Activated CD4-positive, CD25-positive, alpha-beta regulatory T cell treated with anti-CD3 and anti-CD28 coated beads, Interleukin-2, amount 50 U/mL, for 16 hours (primary cell): ENCODE measurements at regions not wholly inside any gene's neighbourhood (a gene's known extent, or its start where the extent isn't known, plus 50 kb on each side); places are given as distances from the start of the nearest gene placed in this dataset.
"Not testable (repeated sequence)": the region's sequence is repeated elsewhere in the genome, so short reads cannot be mapped to it uniquely, and the experiment has no call there.

ENCODE experiments used
- DNase-seq: peaks from one replicate; pipeline ENCODE4 v3.0.0-alpha.2; 2020; ENCODE audit warnings: low read depth, low spot score

DNA sequence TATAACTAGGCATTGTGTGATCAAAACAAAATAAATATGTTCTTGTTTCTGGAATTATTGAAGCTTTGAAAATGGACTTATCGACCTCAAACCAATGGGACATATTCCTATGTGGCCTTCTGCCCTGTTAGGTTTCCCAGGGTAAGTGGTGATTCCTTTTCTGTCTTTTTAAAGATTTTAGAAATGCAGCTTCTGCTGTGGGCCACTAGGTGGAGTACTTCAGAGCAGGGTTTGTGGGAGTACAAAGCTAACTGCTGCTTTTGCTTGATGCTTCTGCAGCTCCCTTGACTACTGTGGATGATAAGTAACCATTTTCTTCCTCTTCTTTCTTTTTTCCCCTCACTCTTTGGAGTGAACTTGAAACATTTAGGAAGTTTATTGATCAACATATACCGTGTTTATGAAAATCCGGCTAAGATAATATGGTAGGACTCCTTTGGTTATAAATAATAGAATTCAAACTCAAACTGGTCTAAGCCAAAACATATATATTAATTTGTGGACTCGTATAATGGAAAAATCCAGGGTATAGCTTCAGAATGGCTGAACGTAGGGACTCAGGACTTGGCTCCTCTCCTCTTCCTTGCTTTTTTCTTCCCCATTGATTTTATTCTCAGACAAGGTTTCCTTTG is 1737.7 kb upstream of the DEFB115 start:
- DNase-seq: not testable (repeated sequence)

DNA sequence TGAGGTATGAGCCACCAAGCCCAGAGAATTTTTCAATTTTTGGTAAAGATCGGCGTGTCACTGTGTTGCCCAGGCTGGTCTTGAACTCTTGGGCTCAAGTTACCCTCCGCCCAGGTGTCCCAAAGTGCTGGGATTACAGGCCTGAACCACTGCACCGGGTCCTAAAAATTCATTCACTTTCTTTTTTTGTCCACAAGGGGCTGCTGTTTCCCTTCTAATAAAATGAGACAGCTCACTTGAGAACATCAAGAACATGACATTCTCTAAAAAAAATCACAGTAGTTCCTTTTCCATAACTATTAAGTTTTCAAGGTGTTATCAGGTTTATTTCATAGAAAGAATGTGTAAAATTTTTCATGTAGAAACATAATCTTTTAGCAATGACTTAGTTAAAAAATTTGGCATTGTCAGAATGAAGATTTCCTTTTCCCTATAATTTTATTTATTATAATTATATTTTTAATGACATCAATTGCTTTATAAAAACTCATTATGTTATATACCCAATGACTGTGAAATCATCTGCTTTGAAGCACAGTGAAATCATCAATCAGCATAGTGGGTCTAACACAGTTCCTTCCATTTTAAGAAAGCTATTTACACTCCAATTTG is 1723.8 kb upstream of the DEFB115 start:
- not testable (repeated sequence) for DNase-seq

DNA sequence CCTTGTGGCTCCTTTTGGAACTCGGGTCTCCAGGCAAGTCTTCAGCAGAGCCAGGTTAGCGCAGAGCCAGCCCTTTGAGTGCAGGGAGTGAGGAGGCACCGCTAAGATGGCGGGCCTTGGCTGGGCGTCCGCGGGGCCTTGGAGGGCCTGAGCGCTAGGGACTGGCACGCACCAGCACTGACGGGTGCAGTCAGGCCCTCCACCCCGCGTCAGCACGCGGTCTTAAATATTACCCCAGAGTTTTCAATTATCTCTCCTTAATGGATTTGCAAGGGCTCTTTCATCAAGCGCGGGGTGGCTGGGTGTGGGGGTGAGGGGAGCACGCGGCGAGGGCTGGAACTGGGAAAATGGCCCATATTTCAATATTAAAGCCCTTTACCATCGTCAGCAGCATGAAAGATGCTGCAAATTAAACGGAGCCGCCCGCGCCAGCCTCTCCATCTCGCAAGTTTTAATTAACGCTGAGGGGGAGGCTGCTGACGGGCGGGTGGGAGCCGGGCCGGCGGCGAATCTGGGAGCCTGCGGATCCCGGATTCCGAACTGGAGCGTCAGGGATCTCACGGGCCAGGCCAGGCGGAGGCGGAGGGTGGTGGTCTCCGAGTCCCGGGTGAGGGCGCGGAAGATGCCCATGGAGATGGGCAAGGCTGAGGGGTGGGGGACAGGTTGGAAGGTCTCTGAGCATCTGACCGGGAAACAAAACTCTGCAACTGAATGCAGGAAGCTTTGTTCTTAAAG is 1690.4 kb upstream of the DEFB115 start:
- not testable (repeated sequence) for DNase-seq

DNA sequence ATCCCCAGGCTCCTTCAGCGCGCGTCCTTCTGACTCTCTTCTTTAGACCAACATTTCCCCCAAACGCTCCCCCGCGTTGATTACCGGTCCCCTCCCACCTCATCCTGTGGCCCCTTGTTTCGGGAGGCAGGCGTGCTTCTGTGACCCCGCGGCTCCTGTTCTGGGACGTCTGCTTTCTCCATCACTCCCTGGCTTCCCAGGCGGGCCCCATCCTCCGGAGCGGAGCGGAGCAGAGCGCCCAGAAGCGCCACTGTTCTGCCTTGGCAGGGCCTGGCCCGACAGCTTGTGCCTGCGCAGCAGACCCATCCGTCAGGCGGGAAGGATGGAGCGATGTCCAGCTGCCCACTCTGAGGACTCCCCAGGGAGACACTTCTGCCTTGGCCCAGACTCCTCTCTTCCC is 1689.8 kb upstream of the DEFB115 start:
- DNase-seq: not testable (repeated sequence)

DNA sequence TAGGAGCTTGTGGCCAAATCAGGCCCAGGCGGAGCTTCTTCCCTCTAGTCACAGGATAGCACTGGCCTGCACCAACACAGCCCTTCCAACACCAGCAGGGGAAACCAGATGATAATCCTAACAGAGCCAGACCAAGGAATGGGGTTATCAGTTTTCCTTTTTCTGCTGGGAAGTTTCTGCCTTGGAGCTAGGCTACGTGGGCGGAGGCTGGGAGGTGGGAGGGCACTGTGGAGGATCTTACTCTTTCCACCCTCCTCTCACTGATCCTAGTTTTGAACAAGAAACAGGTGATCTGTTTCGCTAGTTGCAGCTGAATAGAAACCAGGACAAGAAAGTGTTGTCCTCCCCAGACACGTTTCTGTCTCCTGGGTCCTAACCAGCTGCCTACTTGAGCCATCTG is 1687.3 kb upstream of the DEFB115 start:
- DNase-seq: not testable (repeated sequence)

DNA sequence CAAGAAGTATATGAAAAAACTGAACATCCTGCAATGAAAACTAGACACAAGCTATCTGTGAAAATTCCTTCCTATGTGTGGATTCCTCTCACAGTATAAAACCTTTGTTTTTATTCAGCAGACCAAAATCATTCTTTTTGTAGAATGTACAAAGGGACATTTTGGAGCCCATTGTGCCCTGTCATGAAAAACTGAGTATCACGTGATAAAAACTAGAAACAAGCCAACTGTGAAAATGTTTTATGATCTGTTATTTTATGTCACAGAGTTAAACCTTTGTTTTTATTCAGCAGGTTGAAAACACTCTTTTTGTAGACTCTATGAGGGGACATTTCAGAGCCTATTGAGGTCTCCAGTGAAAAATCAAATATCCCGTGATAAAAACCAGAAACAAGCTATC is 1667.9 kb upstream of the DEFB115 start:
- DNase-seq: not testable (repeated sequence)

DNA sequence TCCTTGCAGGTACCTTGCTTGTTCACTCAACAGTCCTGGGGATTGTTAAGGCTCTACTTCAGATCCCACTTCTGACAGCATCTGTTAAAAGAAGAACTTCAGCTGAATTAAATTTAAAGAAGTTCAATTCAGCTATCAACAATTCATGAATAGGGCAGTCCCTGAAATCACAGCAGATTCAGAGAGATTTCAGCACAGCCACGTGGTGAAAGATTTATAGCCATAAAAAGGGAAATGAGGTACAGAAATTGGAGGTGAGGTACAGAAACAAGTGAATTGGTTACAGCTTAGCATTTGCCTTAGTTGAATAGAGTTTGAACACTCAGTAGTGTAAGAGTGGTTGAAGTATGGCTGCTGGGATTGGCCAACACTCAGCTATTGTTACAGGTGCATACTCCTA is 1653.3 kb upstream of the DEFB115 start:
- not testable (repeated sequence) for DNase-seq

DNA sequence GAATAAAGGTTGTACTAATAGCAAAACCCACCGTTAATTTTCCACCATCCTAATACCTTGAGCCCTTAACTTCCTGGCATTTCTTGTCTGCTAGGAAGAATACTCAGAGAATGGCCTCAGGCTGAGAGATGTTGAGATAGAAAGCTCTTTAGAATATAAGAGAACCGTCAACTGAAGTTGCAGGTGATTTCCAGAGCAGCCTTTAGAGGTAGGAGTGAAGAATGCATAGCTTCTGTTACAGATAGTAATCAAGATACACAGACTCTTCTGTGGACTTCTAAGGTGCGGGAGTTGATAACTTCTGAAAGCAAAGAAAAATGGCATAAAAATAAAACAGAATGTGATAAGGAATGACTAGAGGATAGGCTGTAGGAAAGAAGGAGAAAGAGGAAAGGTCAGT is 1651.3 kb upstream of the DEFB115 start:
- not testable (repeated sequence) for DNase-seq

DNA sequence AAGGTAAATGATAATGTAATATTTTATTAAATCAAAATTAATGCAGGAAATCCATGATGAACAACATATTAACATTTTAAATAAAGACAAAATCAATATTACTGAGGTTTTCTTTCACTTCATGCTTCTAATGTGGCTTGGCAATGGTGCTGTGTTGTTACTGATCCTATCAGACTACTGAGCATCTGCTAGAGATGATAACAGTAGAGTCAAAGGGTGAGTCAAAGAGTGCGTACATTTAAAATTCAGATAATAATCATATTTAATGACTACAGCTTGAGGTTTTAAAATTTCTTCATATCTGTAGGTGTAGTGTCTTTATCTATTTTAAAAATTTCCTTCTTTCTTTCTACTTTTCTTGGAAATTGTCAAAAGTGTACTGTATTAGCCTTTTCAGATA is 1628.1 kb upstream of the DEFB115 start:
- not testable (repeated sequence) for DNase-seq
